T-cell (primary cell): ENCODE measurements at regions not wholly inside any gene's neighbourhood (a gene's known extent, or its start where the extent isn't known, plus 50 kb on each side); places are given as distances from the start of the nearest gene placed in this dataset.

Source experiments
- ATAC-seq, 4 experiments: fragments of 200-7000 bp in 3 of 4; fragments of 150-1000 bp in 1 of 4; cut with Tn5 transposase; replicated peaks in 1 of 4; 1 replicate in 3 of 4; 2 replicates in 1 of 4; pipeline ENCODE4 v1.10.0; 2021; ENCODE audit warnings: moderate library complexity in 3 of 4, mild to moderate bottlenecking in 2 of 4, moderate number of reproducible peaks in 1 of 4
- CTCF ChIA-PET, 2 donors: fragments of 300-600 bp; sonication (Branson Sonifier 250); formaldehyde crosslinking; loops; one replicate each; lab custom pipeline; 2022; ENCODE audit warnings: antibody characterized with exemption in 2 of 2; lab: Charles Lee
- POLR2A ChIA-PET, 2 donors: fragments of 300-600 bp; sonication (Branson Sonifier 250); formaldehyde crosslinking; loops; one replicate each; lab custom pipeline; 2022; ENCODE audit warnings: antibody characterized with exemption in 2 of 2; lab: Charles Lee
- DNase-seq, 35 experiments: peaks; one replicate each; pipeline versions ENCODE4 v3.0.0 to v3.0.0-alpha.2; 2013 to 2023
- H3K27ac ChIP-seq: one replicate; pipeline ENCODE4 v1.5.1; 2013; ENCODE audit warnings: low read length
- H3K27me3 ChIP-seq, 2 experiments: replicated peaks in 1 of 2; 1 replicate in 1 of 2; 2 replicates in 1 of 2; pipeline versions ENCODE4 v1.6.1 to v1.7.0; 2013; ENCODE audit warnings: low read length in 1 of 2, mixed read lengths in 1 of 2; ENCODE audit not compliant: control insufficient read depth in 2 of 2, insufficient read depth in 2 of 2; ENCODE audit errors: extremely low read depth in 1 of 2
- H3K36me3 ChIP-seq, 2 donors: 1 replicate in 1 of 2; 2 replicates in 1 of 2; pipeline versions ENCODE4 v1.6.1 to v1.7.0; 2013; ENCODE audit warnings: low read length in 1 of 2; ENCODE audit not compliant: control insufficient read depth in 2 of 2, insufficient read depth in 1 of 2; ENCODE audit errors: extremely low read depth in 1 of 2
- H3K4me1 ChIP-seq, 2 experiments: 1 replicate in 1 of 2; 2 replicates in 1 of 2; pipeline versions ENCODE4 v1.6.1 to v1.7.0; 2013; ENCODE audit warnings: low read length in 2 of 2, mixed read lengths in 1 of 2; ENCODE audit not compliant: insufficient read depth in 2 of 2, control insufficient read depth in 1 of 2; ENCODE audit errors: extremely low read depth in 1 of 2
- H3K4me3 ChIP-seq, 2 donors: 1 replicate in 1 of 2; 2 replicates in 1 of 2; pipeline versions ENCODE4 v1.5.1 to v1.7.0; 2013; ENCODE audit warnings: mild to moderate bottlenecking in 2 of 2, low read length in 1 of 2, moderate library complexity in 1 of 2; ENCODE audit not compliant: control insufficient read depth in 1 of 2; ENCODE audit errors: extremely low read depth in 1 of 2
- H3K9me3 ChIP-seq: 2 replicates; pipeline ENCODE4 v1.7.0; 2013
- H3K27ac Mint-ChIP-seq, 2 donors: one replicate each; pipeline ENCODE4 v1.8.0; 2020 to 2021; ENCODE audit warnings: mild to moderate bottlenecking in 2 of 2, mixed read lengths in 2 of 2
- H3K27me3 Mint-ChIP-seq, 2 donors: one replicate each; pipeline ENCODE4 v1.8.0; 2021 to 2022; ENCODE audit warnings: mixed read lengths in 2 of 2
- H3K36me3 Mint-ChIP-seq: one replicate; pipeline ENCODE4 v1.8.0; 2021; ENCODE audit warnings: mixed read lengths
- H3K4me1 Mint-ChIP-seq, 3 donors: one replicate each; pipeline ENCODE4 v1.8.0; 2020 to 2022; ENCODE audit warnings: mixed read lengths in 3 of 3, mild to moderate bottlenecking in 1 of 3
- H3K4me3 Mint-ChIP-seq, 3 donors: one replicate each; pipeline ENCODE4 v1.8.0; 2020 to 2022; ENCODE audit warnings: mild to moderate bottlenecking in 3 of 3, mixed read lengths in 3 of 3, moderate library complexity in 3 of 3
- H3K9me3 Mint-ChIP-seq, 3 donors: one replicate each; pipeline ENCODE4 v1.8.0; 2020 to 2022; ENCODE audit warnings: mixed read lengths in 3 of 3
- WGBS: methylation state at CpG from one replicate; pipeline ENCODE4 v1.1.5; 2013; ENCODE audit warnings: missing lambda C conversion rate; ENCODE audit not compliant: insufficient coverage; 5-methylcytosine and 5-hydroxymethylcytosine counted together

DNA sequence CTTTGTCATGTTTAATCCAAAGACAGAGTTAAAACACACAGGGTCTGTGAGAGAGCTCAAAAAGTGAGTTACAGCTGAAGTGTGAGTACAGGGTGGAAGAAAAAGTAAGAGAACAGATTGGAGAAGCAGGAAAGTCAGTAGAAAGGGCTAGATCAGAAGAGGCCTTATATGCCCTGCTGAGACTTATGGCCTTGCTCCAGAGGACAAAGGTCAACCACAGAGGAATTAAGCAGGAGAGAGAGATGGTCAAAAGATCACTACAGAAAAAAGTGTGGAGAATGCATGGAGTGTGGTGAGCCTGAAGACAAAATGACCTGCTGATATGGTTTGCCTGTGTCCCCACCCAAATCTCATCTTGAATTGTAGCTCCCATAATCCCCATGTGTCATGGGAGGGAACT is 213.8 kb downstream of the NEBL start:
- H3K4me3 ChIP-seq: no peak overlapping the region
- Mint-ChIP-seq H3K27ac (no peak overlapping the region), H3K4me3 (no peak overlapping the region), H3K4me1 (no peaks in the 10 kb centered on the region), H3K36me3 (no peaks in the 10 kb centered on the region), H3K27me3 (no peaks in the 10 kb centered on the region), H3K9me3 (peaks cover 3 to 16% (median 14%) of the 10 kb centered on the region in 3 donors)
- DNase-seq: no peak
- no peaks in the 10 kb centered on the region for H3K9me3 ChIP-seq
- POLR2A ChIA-PET: no interaction called here
- no peaks in the 10 kb centered on the region for H3K27me3 ChIP-seq
- H3K36me3 ChIP-seq: no peaks in the 10 kb centered on the region
- no peak for ATAC-seq
- CTCF ChIA-PET: no interaction called here
- no peak overlapping the region for H3K27ac ChIP-seq
- no peaks in the 10 kb centered on the region for H3K4me1 ChIP-seq

DNA sequence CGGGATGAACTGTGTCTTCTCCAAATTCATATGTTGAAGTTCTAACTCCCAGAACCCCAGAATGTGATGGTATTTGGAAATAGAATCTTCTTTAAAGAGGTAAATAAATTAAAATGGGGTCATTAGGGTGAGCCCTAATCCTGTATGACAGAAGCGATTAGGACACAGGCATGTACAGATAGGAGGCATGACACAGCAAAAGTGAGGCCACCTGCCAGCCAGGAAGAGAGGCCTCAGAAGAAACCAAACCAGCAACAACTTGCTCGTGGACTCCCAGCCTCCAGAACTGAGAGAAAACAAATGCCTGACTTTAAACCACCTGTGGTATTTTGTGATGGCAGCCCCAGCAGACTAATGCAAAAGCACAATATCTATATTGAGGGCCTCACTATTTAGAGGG is 214.3 kb downstream of the NEBL start:
- Histone ChIP-seq H3K4me3 (no peak overlapping the region), H3K27me3 (no peaks in the 10 kb centered on the region), H3K9me3 (no peaks in the 10 kb centered on the region), H3K27ac (no peak overlapping the region), H3K36me3 (no peaks in the 10 kb centered on the region), H3K4me1 (no peaks in the 10 kb centered on the region)
- 60% methylated on average over 1 of the region's 3 CpGs for WGBS
- POLR2A ChIA-PET: no interaction called here
- Mint-ChIP-seq H3K4me3 (no peak overlapping the region), H3K27ac (no peak overlapping the region), H3K4me1 (no peaks in the 10 kb centered on the region), H3K36me3 (no peaks in the 10 kb centered on the region), H3K27me3 (no peaks in the 10 kb centered on the region), H3K9me3 (peaks cover 3 to 16% (median 12%) of the 10 kb centered on the region in 3 donors)
- DNase-seq: peak in 1 of 35 experiments; percentile 1
- CTCF ChIA-PET: no interaction called here
- no peak for ATAC-seq

DNA sequence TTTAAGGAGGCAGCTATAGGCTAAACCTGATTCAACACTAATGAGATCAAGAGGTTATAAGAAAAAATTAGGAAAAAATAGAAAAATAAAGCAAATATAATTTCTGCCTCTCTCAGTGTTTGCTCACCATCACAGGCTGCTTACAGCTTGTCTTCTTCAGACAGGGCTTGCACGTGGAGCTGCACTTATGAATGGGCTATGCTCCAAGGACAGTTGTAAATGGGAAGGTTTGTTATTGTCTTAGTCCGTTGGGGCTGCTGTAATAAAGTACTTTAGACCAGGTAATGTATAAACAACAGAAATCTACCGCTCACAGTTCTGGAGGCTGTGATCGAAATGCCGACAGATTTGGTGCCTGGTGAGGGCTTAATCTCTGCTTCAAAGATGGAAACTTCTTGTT is 219.8 kb downstream of the NEBL start:
- WGBS: 91% methylated on average over 4 of the region's 5 CpGs
- no peaks in the 10 kb centered on the region for H3K9me3 ChIP-seq
- Mint-ChIP-seq H3K4me1 (no peaks in the 10 kb centered on the region), H3K9me3 (peaks cover 0 to 5% (median 0%) of the 10 kb centered on the region in 3 donors), H3K27ac (no peak overlapping the region), H3K4me3 (no peak overlapping the region), H3K36me3 (no peaks in the 10 kb centered on the region), H3K27me3 (no peaks in the 10 kb centered on the region)
- DNase-seq (no peak), ATAC-seq (no peak)
- ChIA-PET POLR2A (no interaction called here), CTCF (no interaction called here)
- H3K4me3 ChIP-seq: no peak overlapping the region
- H3K27ac ChIP-seq: no peak overlapping the region
- no peaks in the 10 kb centered on the region for H3K4me1 ChIP-seq
- H3K27me3 ChIP-seq: no peaks in the 10 kb centered on the region
- no peaks in the 10 kb centered on the region for H3K36me3 ChIP-seq

DNA sequence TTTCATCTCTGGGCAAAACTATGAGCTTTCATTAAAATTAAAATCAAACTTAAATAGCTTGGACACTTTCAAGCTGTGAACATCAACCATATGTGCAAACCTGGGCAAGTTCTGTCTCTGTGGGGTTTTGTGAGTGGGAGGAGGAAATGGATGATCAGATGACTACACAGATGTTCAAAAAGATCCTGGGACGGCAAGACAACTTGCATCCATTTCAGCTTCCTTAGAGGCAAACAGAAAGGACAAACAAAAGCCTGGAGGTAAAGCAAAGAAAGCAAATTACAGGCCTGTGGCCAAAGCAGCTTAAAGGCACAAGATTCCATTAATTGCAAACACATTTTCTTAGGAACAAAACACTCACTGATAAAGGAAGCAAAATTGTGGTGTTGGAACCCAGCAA is 222.2 kb downstream of the NEBL start:
- no peaks in the 10 kb centered on the region for H3K36me3 Mint-ChIP-seq
- H3K4me1 Mint-ChIP-seq: no peaks in the 10 kb centered on the region
- no peak overlapping the region for H3K27ac Mint-ChIP-seq
- ChIA-PET CTCF (interaction anchor here in 1 of 2 donors (1.1 kb wide), 1 partner anchor 11 kb away, joined by 5 read pairs; no protein-coding TSS in a partner anchor), POLR2A (no interaction called here)
- WGBS: no CpG with 5 or more reads among the region's 1 CpG
- no peaks in the 10 kb centered on the region for H3K9me3 ChIP-seq
- H3K4me1 ChIP-seq: no peaks in the 10 kb centered on the region
- H3K27me3 Mint-ChIP-seq: no peaks in the 10 kb centered on the region
- no peak overlapping the region for H3K4me3 Mint-ChIP-seq
- H3K27ac ChIP-seq: no peak overlapping the region
- H3K36me3 ChIP-seq: no peaks in the 10 kb centered on the region
- ATAC-seq (no peak), DNase-seq (no peak)
- no peak overlapping the region for H3K4me3 ChIP-seq
- no peaks in the 10 kb centered on the region for H3K27me3 ChIP-seq
- H3K9me3 Mint-ChIP-seq: peaks cover 0 to 12% (median 0%) of the 10 kb centered on the region in 3 donors

DNA sequence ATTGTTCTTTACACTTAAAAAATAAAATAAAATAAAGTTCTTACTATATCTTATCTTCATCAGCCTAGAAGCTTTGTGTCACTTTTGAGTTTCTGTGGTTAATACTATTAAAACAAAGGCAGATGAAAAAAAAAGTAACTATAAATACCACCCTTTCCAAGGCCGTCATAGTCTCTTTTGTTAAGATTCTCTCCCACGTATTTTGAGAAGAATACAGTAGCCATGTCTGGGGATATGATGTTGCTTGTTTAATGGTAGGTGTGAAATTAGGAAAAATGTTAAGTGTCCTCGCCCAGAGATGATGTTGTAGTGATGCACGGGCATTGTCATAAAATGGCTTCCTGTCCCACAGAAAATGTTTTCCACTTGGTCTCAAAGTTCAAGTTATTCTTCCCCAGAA is 223.9 kb downstream of the NEBL start:
- Histone ChIP-seq H3K36me3 (no peaks in the 10 kb centered on the region), H3K4me1 (no peaks in the 10 kb centered on the region), H3K27ac (no peak overlapping the region), H3K27me3 (no peaks in the 10 kb centered on the region), H3K4me3 (no peak overlapping the region), H3K9me3 (no peaks in the 10 kb centered on the region)
- Mint-ChIP-seq H3K9me3 (peaks cover under 1 to 7% (median 2%) of the 10 kb centered on the region in 3 donors), H3K4me1 (no peaks in the 10 kb centered on the region), H3K27ac (no peak overlapping the region), H3K4me3 (no peak overlapping the region), H3K36me3 (no peaks in the 10 kb centered on the region), H3K27me3 (no peaks in the 10 kb centered on the region)
- no CpG with 5 or more reads among the region's 4 CpGs for WGBS
- ATAC-seq: no peak
- no peak for DNase-seq
- ChIA-PET CTCF (no interaction called here), POLR2A (no interaction called here)

DNA sequence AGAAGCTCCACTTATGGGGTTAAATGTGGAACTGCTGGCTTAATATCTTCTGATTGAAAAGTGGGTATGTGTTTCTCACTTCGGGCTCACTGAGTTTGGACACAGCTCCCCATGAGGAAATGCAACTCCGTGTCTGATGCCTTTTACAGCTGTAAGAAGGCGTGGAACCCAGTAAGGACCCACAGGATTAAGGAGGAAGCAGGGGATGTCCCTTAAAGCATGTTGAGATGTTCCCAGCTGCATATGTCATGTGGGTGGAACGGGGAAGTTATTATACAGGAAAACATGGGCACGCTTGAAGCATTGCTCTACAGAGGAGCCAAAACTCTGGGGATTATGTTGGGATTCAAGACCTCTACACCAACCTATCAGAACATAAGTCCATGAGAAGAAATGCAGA is 224.4 kb downstream of the NEBL start:
- no peak overlapping the region for H3K27ac ChIP-seq
- no peaks in the 10 kb centered on the region for H3K27me3 ChIP-seq
- no peaks in the 10 kb centered on the region for H3K4me1 ChIP-seq
- ChIA-PET CTCF (no interaction called here), POLR2A (no interaction called here)
- Mint-ChIP-seq H3K27ac (no peak overlapping the region), H3K4me1 (no peaks in the 10 kb centered on the region), H3K27me3 (no peaks in the 10 kb centered on the region), H3K9me3 (peaks cover 2 to 7% (median 5%) of the 10 kb centered on the region in 3 donors), H3K36me3 (no peaks in the 10 kb centered on the region), H3K4me3 (no peak overlapping the region)
- DNase-seq (no peak), ATAC-seq (no peak)
- H3K4me3 ChIP-seq: no peak overlapping the region
- no peaks in the 10 kb centered on the region for H3K9me3 ChIP-seq
- no peaks in the 10 kb centered on the region for H3K36me3 ChIP-seq
- 67% methylated on average over 3 of the region's 5 CpGs for WGBS

DNA sequence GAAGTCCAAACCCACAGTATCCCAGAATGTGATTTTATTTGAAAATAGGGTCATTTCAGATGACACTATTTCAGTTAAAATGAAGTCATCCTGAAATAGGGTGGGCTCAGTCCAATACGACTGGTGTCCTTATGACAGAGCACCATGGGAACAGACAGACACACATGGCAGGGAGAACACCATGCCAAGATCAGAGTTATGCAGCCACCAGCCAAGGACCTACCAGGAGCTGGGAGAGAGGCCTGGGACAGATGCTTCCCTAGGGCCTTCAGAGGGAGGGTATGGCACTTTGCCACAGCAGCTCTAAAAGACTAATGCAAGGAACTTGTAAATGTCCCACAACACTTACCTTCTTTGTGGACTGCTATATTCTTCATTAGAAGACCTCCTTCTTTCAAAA is 226.5 kb downstream of the NEBL start:
- H3K9me3 ChIP-seq: no peaks in the 10 kb centered on the region
- WGBS: 83% methylated on average over 1 of the region's 1 CpG
- Mint-ChIP-seq H3K27ac (no peak overlapping the region), H3K36me3 (no peaks in the 10 kb centered on the region), H3K4me3 (no peak overlapping the region), H3K9me3 (peaks cover 2 to 10% (median 7%) of the 10 kb centered on the region in 3 donors), H3K4me1 (no peaks in the 10 kb centered on the region), H3K27me3 (no peaks in the 10 kb centered on the region)
- ChIA-PET POLR2A (no interaction called here), CTCF (interaction anchor here in 1 of 2 donors (0.5 kb wide), 1 partner anchor 464 kb away, joined by 3 read pairs; no protein-coding TSS in a partner anchor)
- no peaks in the 10 kb centered on the region for H3K36me3 ChIP-seq
- no peaks in the 10 kb centered on the region for H3K4me1 ChIP-seq
- H3K4me3 ChIP-seq: no peak overlapping the region
- DNase-seq: no peak
- no peaks in the 10 kb centered on the region for H3K27me3 ChIP-seq
- ATAC-seq: no peak
- H3K27ac ChIP-seq: no peak overlapping the region
